AG09309 (cell line): ENCODE measurements at regions not wholly inside any gene's neighbourhood (a gene's known extent, or its start where the extent isn't known, plus 50 kb on each side); places are given as distances from the start of the nearest gene placed in this dataset.

Source experiments
- DNase-seq: peaks from one replicate; pipeline ENCODE4 v3.0.0-alpha.2; 2010; ENCODE audit warnings: low read depth
- H3K4me3 ChIP-seq: 2 replicates; pipeline ENCODE4 v1.5.1; 2011; ENCODE audit warnings: mild to moderate bottlenecking, low read depth, low read length, moderate library complexity; ENCODE audit not compliant: control insufficient read depth
- TF ChIP-seq, protein P1 (sequence below): IDR thresholded peaks from 2 replicates; pipeline ENCODE4 v1.5.1; 2011; ENCODE audit warnings: mild to moderate bottlenecking, low read depth, low read length, inconsistent platforms; ENCODE audit not compliant: insufficient read depth, control insufficient read depth; ENCODE audit errors: missing control alignments

DNA sequence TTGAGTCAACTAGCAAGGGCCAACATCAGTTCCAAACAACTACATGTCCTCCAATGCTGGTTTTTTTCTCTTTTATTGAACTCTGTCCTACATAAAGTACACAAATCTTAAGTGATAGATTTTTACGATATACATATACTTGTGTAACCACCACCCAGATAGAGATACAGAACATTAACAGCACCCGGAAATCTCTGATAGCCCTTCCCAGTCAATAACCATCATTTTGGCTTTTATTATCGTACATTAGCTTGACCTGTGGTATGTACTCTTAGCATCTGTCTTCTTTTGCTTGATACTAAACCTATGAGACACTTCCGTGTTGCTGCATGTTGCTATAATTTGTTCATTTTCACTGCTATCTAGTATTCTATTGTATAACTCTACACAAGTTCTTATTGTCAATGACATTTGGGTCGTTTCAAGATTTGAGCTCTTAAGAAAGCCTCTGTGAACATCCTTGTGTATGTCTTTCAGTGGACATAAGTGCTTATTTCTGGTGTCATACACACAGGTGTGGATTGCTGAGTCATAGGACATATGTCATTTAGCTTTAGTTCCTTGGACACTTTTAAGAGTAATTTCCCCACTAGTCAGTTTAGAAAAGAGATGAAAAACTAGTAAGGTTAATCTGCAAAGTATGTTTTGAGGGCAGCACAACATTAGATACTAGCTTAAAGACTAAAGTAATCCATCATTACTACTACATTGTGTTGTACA, 111.1 kb downstream of the PRLHR start:
- DNase-seq = no peak
- TF ChIP-seq, protein P1, sequence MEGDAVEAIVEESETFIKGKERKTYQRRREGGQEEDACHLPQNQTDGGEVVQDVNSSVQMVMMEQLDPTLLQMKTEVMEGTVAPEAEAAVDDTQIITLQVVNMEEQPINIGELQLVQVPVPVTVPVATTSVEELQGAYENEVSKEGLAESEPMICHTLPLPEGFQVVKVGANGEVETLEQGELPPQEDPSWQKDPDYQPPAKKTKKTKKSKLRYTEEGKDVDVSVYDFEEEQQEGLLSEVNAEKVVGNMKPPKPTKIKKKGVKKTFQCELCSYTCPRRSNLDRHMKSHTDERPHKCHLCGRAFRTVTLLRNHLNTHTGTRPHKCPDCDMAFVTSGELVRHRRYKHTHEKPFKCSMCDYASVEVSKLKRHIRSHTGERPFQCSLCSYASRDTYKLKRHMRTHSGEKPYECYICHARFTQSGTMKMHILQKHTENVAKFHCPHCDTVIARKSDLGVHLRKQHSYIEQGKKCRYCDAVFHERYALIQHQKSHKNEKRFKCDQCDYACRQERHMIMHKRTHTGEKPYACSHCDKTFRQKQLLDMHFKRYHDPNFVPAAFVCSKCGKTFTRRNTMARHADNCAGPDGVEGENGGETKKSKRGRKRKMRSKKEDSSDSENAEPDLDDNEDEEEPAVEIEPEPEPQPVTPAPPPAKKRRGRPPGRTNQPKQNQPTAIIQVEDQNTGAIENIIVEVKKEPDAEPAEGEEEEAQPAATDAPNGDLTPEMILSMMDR = no peak
- no peak overlapping the region for H3K4me3 ChIP-seq

DNA sequence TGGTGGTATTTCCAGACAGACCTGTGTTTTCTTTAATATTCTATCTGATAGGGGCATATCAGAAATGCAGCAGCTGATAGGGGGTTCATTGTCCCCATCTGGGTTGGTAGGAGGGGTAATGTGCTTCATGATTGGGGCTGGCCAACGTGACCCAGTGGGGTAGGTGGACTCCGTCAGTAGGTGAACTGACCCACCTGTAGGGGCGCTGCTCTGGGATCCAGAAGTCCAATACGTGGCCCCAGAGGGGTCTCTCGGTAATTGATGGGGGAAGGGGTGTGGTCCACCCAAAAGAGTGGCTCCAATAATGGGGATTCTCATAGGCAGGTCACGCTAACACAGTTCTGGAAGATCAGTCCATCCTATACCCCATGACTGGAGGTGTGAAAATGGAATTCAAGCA, 112.0 kb downstream of the PRLHR start:
- TF ChIP-seq, protein P1 = no peak
- H3K4me3 ChIP-seq = no peak overlapping the region
- no peak for DNase-seq

DNA sequence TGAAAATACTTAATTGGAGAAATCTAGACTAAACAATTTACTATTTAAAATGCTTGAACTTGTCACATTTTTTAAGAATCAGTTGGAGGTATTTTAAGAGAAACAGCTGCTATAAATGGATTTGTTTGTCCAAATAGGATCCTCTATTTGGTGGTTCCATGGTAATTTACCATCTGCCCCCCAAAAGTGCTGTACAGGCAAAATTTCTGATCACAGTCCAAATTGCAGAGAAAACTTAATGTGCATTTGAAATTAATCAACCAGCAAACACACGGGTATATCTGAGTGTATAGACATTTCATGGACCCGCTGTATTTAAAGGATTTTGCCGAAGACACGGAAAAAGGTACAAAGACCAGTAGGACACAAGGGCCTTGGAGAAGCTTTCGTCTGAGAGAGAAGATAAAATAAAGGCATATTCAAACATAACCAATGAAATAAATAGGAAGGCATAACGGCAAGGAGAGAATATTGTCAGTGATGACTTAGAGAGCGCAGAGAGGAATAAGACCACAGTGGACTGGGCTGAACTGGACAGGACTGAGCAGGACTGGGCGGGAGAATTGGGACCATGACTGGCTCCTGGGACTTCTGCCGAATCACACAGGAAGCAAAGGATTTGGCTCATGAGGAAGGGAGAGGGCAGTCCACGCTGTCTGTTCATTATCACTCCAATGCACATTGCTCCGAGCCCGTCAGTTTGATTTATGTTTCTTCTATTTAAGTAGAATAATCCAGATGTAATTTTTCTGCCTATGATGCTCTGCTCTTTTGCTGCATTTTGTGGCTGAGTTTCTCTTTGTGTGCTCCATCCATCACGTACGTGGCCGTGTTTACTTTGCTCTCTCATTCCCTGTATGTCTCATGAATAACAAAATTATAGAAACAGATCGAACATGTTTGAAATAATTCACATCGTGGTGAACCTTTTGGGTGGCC, 112.8 kb downstream of the PRLHR start:
- no peak for DNase-seq
- H3K4me3 ChIP-seq = no peak overlapping the region

DNA sequence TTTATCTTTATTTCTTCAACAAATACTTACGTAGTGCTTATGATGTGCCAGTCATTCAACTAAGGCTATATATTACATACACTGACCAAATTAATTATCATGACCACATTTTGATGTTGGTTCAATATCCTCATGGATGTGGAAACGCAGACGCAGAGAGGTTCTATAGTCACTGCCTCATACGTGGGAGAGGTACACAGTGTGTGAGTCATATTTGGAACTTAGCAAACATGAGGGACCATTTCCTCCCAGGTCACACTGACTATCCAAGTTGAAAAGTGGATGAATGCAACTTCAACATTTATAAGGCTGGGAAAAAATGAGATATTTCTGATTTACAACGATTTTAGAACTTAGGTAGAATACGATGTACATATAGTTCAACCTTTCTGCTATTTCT, 113.6 kb downstream of the PRLHR start:
- H3K4me3 ChIP-seq = no peak overlapping the region
- TF ChIP-seq, protein P1 = no peak
- DNase-seq = no peak

More for the DNA sequence above, 112.8 kb downstream of the PRLHR start:
- TF ChIP-seq, protein P1 = no peak

DNA sequence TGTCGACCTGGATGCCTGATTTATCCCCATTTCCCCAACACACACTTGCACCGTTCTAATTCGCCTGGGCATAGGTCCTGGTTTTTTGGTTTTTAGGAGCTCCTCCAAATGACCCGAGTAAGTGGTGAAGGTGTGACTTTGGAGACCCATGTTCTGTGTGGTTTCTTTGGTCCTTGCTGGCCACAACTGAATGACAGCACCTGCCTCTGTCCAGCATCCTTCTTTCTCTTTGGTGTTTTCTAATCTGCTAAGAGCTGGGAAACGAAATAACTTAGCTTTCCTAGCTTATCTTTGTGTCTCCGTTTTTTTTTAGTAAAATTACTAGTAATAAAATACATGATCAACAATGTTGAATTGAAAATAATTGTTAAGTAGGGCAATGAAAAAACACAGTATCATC, 120.2 kb downstream of the PRLHR start:
- no peak for DNase-seq
- no peak overlapping the region for H3K4me3 ChIP-seq
- TF ChIP-seq, protein P1 = no peak

DNA sequence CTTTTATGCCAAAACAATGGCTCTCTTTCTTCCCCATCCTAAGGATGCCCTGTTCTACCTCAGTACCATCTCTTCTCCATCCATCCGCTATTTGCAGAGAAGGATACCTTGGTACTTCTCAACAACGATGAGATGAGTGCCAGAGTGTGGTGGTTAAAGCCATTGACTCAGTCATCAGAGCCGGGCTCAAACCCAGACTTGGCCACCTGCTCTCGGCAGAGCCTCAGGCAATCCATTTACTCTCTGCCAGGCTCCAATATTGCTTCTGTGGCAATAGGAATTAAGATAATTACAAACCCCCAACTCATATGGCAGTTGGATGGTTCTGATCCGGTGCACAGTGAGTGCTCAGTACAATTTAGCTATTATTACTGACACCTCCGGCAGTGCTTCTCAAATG, 121.3 kb downstream of the PRLHR start:
- no peak for DNase-seq
- TF ChIP-seq, protein P1 = no peak
- H3K4me3 ChIP-seq = no peak overlapping the region
